HG03039 (cell line): ENCODE measurements at regions not wholly inside any gene's neighbourhood (a gene's known extent, or its start where the extent isn't known, plus 50 kb on each side); places are given as distances from the start of the nearest gene placed in this dataset.

ENCODE experiments used
- ATAC-seq: cut with Tn5 transposase; IDR thresholded peaks from one replicate; pipeline ENCODE4 v1.9.1; 2021; ENCODE audit warnings: mild to moderate bottlenecking, moderate library complexity; ENCODE audit not compliant: unreplicated experiment

DNA sequence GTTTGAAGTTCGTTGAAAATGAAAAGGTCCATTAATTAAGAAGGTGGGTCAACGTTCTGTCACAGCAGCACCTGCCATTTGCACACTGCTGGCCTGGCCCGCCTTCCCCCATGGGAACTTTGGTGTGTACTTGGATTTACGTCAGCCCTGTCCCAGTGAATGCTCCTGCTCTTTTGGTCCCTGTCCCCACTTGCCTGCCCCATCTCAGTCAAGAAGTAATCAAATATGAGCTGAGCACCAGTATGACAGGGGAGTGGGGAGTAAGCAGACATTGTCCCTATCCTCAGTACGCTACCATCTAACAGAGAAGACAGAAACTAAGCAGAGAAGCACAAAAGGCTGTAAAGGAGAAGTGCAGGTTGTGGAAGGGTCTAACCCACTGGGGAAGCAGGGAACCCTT, 65.1 kb downstream of the SLC4A3 start:
- ATAC-seq: no peak

DNA sequence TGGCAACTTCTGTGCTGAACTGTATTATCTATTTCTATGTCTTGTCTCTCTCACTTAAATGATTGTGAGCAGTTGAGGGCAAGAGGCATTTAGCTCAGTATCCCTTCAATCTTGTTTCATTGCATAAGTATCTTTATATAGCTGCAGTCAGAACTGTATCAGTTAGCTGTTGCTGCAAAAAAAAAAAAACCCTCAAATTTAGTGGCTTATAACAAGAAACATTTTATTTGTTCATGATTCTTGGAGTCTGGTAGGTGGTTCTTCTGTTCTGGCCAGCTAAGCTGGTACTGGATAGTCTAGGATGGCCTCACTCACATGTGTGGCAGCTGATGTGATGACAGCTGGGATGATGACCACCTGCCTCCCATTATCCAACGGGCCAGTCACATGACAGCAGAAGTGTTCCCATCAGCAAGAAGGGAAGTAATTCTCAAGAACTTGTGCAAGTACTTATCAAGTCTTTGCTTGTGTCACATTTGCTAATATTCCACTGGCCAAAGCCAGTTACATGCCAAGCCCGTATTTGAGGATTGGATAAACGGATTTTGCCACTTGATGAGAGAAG, 67.8 kb downstream of the SLC4A3 start:
- ATAC-seq: no peak

DNA sequence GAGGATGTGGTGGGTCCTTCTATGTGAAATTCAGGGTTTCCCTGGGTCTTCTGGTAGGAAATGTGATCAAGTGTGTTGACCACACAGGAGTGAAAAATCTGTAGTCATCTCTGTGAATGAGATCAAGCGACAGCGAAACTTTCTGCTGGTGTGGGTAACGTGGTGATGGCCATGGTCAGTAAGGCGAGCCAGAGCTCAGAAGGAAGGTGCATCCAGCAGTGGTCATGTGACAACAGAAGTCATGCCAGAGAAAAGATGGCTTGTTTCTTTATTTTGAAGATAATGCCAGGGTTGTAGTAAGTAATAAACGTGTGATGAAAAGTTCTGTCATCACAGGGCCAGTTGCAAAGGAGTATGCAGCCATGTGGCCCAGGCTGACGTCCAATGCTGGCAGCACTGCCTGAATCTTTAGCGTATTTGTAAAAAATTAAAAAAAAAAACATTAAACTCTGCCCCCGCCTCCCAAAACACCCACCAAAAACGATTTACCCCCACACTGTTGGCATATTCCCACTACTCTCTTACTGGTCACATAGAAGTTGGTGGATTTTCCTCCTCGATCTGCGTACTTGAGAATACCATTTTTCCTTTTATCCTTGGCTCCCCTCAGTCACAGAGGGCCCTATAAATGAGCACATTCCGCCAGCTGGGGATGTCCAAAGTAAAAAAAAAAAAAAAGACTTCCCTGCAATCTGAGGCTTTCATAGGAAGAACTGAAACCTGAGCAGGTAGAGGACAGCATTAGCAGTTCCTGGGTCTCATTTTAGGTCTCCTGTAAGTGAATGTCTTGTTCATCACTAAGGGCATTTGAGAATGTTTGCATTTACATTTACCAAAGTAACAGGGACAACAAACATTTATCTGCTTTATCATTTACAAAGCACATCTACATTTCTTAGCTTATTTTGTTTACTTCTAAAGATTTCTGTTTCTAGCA, 70.6 kb downstream of the SLC4A3 start:
- no peak for ATAC-seq

DNA sequence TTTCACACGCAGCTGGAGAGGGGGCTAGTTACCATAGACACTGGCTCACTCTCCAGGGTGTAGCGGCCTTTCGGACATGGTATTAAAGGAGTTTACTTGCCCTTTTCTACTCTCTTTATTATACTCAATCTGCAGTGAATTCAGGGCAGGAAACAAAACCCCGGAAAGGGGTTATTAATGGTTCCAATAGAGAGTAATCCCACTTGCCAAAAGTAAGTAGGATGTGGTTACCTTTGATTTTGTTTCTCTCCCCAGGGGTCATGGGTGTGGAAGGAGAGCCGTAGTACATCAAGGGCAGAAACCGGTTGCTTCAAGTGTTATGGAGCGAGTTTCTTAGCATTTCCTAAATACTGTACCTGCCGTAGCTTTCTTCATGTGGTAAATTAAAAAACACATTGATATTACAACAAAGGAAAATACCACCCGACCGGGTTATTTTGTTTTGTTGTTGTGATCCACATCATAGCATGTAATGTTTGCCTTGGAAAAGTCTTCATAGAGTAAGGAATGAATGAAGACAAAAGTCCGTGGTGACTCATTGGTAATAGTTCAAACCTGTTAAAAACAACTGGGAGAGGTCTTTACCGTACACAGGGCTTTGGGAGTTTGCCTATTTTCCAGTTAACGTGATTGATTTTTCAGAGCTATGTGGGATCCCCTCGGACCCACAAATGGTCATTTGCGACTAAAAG, 71.5 kb downstream of the SLC4A3 start:
- ATAC-seq: no peak

GRCh38 chr2:219699440-219699821, 72.0 kb downstream of the SLC4A3 start:
- no peak for ATAC-seq

- no peak for ATAC-seq
These were observed 74.6 kb downstream of the SLC4A3 start for GRCh38 chr2:219701847-219702634.

GRCh38 chr2:219702796-219703545, 75.5 kb downstream of the SLC4A3 start:
- no peak for ATAC-seq

DNA sequence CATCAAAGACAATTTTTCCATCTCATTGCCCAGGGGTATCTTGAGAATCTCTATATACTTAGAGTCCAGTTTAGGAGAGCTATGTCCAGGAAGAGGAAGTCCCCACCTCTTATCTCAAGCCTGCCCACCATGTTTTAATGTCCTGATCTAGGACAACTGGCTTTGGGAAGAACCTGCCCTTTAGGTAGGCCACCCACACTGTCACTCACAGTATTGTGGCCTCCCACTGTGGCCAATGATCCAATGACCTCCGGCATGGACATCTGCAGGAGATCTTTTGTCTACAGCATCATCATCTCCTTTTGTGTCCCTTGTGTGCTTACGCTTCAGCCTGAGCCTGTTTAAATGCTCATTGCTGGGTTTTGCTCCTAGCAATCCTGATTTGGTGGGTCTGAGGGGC, 77.4 kb downstream of the SLC4A3 start:
- ATAC-seq: no peak

- no peak for ATAC-seq
These were observed 79.4 kb downstream of the SLC4A3 start for GRCh38 chr2:219706823-219707281.

GRCh38 chr2:219707496-219708285, 80.3 kb downstream of the SLC4A3 start:
- no peak for ATAC-seq

- no peak for ATAC-seq
These were observed 81.9 kb downstream of the SLC4A3 start for GRCh38 chr2:219709331-219709761.

DNA sequence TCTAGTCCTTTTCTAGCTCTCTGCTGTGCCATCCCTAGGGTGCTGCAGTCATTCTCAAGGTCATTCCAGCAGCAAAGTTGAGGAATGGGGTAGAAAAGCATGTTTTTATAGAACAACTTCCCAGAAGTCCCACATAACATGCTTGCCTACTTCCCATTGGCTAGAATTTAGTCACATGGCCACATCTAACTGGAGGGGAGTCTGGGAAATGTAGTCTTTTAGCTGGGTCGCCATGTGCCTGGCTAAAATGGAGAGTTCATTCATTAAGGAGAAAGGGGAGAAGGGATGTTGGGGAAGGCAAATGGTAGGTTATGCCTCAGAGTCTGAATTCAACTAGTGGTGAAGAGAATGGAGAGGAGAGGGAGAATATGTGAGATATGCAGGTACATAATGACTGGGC, 85.7 kb downstream of the SLC4A3 start:
- no peak for ATAC-seq

DNA sequence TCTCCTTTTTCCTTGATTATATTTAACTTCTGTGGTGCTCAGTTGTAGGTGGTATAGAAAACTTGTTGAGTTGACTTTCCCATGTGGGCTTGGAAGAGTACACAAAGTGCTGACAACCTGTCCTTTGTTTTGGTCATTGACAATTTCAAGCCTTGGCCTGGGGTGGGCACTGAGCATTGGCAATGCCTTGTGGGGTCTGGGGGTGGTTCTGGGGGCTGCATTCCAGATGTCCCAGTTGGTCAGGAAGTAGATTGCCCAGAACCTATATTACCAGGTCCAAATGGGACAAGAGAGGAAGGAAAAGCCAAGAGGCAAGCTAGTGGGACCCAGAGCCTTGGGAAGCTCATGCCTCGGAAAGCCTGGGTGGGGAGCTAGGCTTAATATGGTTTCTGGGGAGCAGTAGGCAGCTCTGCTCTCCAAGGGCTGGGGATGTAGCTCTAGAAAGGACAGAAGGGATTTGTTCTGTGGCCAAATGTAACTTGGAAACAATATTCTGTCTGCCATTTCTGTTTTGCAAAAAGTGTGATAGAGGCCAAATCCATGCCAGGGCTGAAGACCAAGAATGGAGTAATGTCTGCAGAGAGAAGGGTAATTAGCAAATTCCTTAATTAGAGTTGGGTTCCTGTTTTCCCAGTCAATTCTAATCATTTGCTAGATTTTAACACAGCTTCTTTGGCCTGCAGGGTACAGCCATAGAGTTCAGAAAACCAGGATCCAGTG, 87.4 kb downstream of the SLC4A3 start:
- ATAC-seq: no peak

GRCh38 chr2:219718066-219718465, 90.6 kb downstream of the SLC4A3 start:
- ATAC-seq: no peak

DNA sequence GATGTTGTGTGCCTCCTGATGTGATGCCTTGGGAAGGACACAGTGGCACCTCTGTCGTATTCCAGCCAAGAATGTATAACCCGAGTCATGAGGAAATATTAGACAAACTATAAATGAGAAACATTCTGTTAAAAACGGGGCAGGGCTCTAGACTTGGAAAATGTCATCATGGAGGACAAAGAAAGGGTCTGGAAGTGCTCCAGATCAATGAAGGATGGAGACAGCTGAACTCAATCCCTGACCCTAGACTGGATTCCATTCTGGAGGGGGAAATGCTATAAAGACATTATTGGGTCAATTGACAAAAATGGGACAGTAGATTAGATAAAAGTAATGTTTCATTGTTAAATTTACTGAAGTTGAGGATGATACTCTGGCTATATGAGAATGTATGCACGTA, 92.1 kb downstream of the SLC4A3 start:
- ATAC-seq: no peak

DNA sequence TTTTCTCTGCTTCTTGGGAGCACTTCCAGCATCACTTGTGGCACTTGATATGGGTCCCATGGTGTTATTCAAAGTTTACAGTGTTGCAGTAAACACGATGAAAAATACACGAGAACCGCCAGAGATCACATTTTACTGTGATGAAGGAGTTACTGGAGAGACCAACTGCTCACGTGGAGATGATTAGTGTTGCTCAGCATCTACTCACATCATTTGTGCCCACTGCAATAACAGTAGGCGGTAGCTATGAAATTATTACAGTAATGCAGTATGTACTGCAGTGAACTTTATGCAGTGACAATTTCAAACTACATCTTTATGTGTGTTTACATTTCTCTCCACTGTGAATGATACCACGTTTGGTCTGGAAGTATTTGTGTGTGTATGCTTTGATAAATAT, 93.5 kb downstream of the SLC4A3 start:
- no peak for ATAC-seq

GRCh38 chr2:219722276-219722879, 94.9 kb downstream of the SLC4A3 start:
- no peak for ATAC-seq

GRCh38 chr2:219723311-219723710, 95.9 kb downstream of the SLC4A3 start:
- no peak for ATAC-seq
